ENCODE measurements at regions not wholly inside any gene's neighbourhood (a gene's known extent, or its start where the extent isn't known, plus 50 kb on each side); places are given as distances from the start of the nearest gene placed in this dataset.

- DNase-seq, result no peak
- H3K4me3 Mint-ChIP-seq, result no peak overlapping the region
- peaks cover 3% of the 10 kb centered on the region for H3K9me3 Mint-ChIP-seq
- H3K4me1 Mint-ChIP-seq, result no peaks in the 10 kb centered on the region
- no peaks in the 10 kb centered on the region for H3K36me3 Mint-ChIP-seq
- H3K27ac Mint-ChIP-seq, result no peak overlapping the region
- no peaks in the 10 kb centered on the region for H3K27me3 Mint-ChIP-seq
Measured at GRCh38 chr5:28927559-28928326, 1889.4 kb upstream of the CDH9 start.

- H3K9me3 Mint-ChIP-seq, result peaks cover 7% of the 10 kb centered on the region
- no peaks in the 10 kb centered on the region for H3K36me3 Mint-ChIP-seq
- H3K4me3 Mint-ChIP-seq, result no peak overlapping the region
- no peak overlapping the region for H3K27ac Mint-ChIP-seq
- DNase-seq, result no peak
- no peaks in the 10 kb centered on the region for H3K4me1 Mint-ChIP-seq
- no peaks in the 10 kb centered on the region for H3K27me3 Mint-ChIP-seq
Measured at GRCh38 chr5:28926422-28926821, 1888.0 kb upstream of the CDH9 start.

- Mint-ChIP-seq H3K4me1 (no peaks in the 10 kb centered on the region), H3K36me3 (no peaks in the 10 kb centered on the region), H3K9me3 (peaks cover 6% of the 10 kb centered on the region), H3K27ac (no peak overlapping the region), H3K27me3 (no peaks in the 10 kb centered on the region), H3K4me3 (no peak overlapping the region)
- DNase-seq, result no peak
Measured at GRCh38 chr5:28917631-28918030, 1879.2 kb upstream of the CDH9 start.

GRCh38 chr5:28914297-28914696 lies 1875.9 kb upstream of the CDH9 start:
- H3K27ac Mint-ChIP-seq, result no peak overlapping the region
- no peak overlapping the region for H3K4me3 Mint-ChIP-seq
- H3K4me1 Mint-ChIP-seq, result no peaks in the 10 kb centered on the region
- H3K9me3 Mint-ChIP-seq, result peaks cover 7% of the 10 kb centered on the region
- no peak for DNase-seq
- H3K27me3 Mint-ChIP-seq, result no peaks in the 10 kb centered on the region
- no peaks in the 10 kb centered on the region for H3K36me3 Mint-ChIP-seq

GRCh38 chr5:28903643-28904042 lies 1865.3 kb upstream of the CDH9 start:
- no peaks in the 10 kb centered on the region for H3K36me3 Mint-ChIP-seq
- H3K9me3 Mint-ChIP-seq, result peaks cover 11% of the 10 kb centered on the region
- H3K4me3 Mint-ChIP-seq, result no peak overlapping the region
- H3K4me1 Mint-ChIP-seq, result no peaks in the 10 kb centered on the region
- no peak overlapping the region for H3K27ac Mint-ChIP-seq
- no peaks in the 10 kb centered on the region for H3K27me3 Mint-ChIP-seq
- DNase-seq, result no peak

GRCh38 chr5:28896949-28897348 lies 1858.6 kb upstream of the CDH9 start:
- Mint-ChIP-seq H3K27me3 (no peaks in the 10 kb centered on the region), H3K4me3 (no peak overlapping the region), H3K9me3 (peaks cover 13% of the 10 kb centered on the region), H3K36me3 (no peaks in the 10 kb centered on the region), H3K4me1 (no peaks in the 10 kb centered on the region), H3K27ac (no peak overlapping the region)
- no peak for DNase-seq

- Mint-ChIP-seq H3K9me3 (peaks cover 18% of the 10 kb centered on the region), H3K27me3 (no peaks in the 10 kb centered on the region), H3K36me3 (no peaks in the 10 kb centered on the region), H3K27ac (no peak overlapping the region), H3K4me1 (no peaks in the 10 kb centered on the region), H3K4me3 (no peak overlapping the region)
- no peak for DNase-seq
Measured at GRCh38 chr5:28880936-28881335, 1842.5 kb upstream of the CDH9 start.

GRCh38 chr5:28877050-28877449 lies 1838.7 kb upstream of the CDH9 start:
- Mint-ChIP-seq H3K27ac (no peak overlapping the region), H3K36me3 (no peaks in the 10 kb centered on the region)

GRCh38 chr5:28864006-28864405 lies 1825.6 kb upstream of the CDH9 start:
- DNase-seq, result no peak
- H3K36me3 Mint-ChIP-seq, result no peaks in the 10 kb centered on the region
- no peaks in the 10 kb centered on the region for H3K4me1 Mint-ChIP-seq
- no peaks in the 10 kb centered on the region for H3K27me3 Mint-ChIP-seq
- H3K4me3 Mint-ChIP-seq, result no peak overlapping the region
- peaks cover 2% of the 10 kb centered on the region for H3K9me3 Mint-ChIP-seq
- no peak overlapping the region for H3K27ac Mint-ChIP-seq

More at GRCh38 chr5:28877050-28877449, 1838.7 kb upstream of the CDH9 start:
- Mint-ChIP-seq H3K9me3 (peaks cover 13% of the 10 kb centered on the region), H3K4me3 (no peak overlapping the region), H3K27me3 (no peaks in the 10 kb centered on the region), H3K4me1 (no peaks in the 10 kb centered on the region)
- DNase-seq, result no peak

- no peaks in the 10 kb centered on the region for H3K4me1 Mint-ChIP-seq
Measured at GRCh38 chr5:28862860-28863196, 1824.4 kb upstream of the CDH9 start.

GRCh38 chr5:28862137-28862859 lies 1823.9 kb upstream of the CDH9 start:
- no peaks in the 10 kb centered on the region for H3K36me3 Mint-ChIP-seq
- H3K4me3 Mint-ChIP-seq, result no peak overlapping the region
- no peaks in the 10 kb centered on the region for H3K4me1 Mint-ChIP-seq
- peaks cover 2% of the 10 kb centered on the region for H3K9me3 Mint-ChIP-seq
- no peak for DNase-seq
- no peak overlapping the region for H3K27ac Mint-ChIP-seq
- H3K27me3 Mint-ChIP-seq, result no peaks in the 10 kb centered on the region

More at GRCh38 chr5:28862860-28863196, 1824.4 kb upstream of the CDH9 start:
- Mint-ChIP-seq H3K36me3 (no peaks in the 10 kb centered on the region), H3K27me3 (no peaks in the 10 kb centered on the region), H3K9me3 (peaks cover 2% of the 10 kb centered on the region), H3K4me3 (no peak overlapping the region), H3K27ac (no peak overlapping the region)
- no peak for DNase-seq

GRCh38 chr5:28855626-28856025 lies 1817.2 kb upstream of the CDH9 start:
- Mint-ChIP-seq H3K36me3 (no peaks in the 10 kb centered on the region), H3K27me3 (no peaks in the 10 kb centered on the region), H3K4me3 (no peak overlapping the region), H3K9me3 (peaks cover 5% of the 10 kb centered on the region), H3K27ac (no peak overlapping the region), H3K4me1 (no peaks in the 10 kb centered on the region)
- no peak for DNase-seq

- no peaks in the 10 kb centered on the region for H3K27me3 Mint-ChIP-seq
- H3K9me3 Mint-ChIP-seq, result peaks cover 6% of the 10 kb centered on the region
- no peak overlapping the region for H3K4me3 Mint-ChIP-seq
- no peaks in the 10 kb centered on the region for H3K4me1 Mint-ChIP-seq
- no peak overlapping the region for H3K27ac Mint-ChIP-seq
- H3K36me3 Mint-ChIP-seq, result no peaks in the 10 kb centered on the region
- no peak for DNase-seq
Measured at GRCh38 chr5:28850320-28850921, 1812.0 kb upstream of the CDH9 start.

- no peak overlapping the region for H3K27ac Mint-ChIP-seq
- peaks cover 5% of the 10 kb centered on the region for H3K9me3 Mint-ChIP-seq
- DNase-seq, result no peak
- H3K36me3 Mint-ChIP-seq, result no peaks in the 10 kb centered on the region
- no peaks in the 10 kb centered on the region for H3K4me1 Mint-ChIP-seq
- no peaks in the 10 kb centered on the region for H3K27me3 Mint-ChIP-seq
- H3K4me3 Mint-ChIP-seq, result no peak overlapping the region
Measured at GRCh38 chr5:28831042-28831441, 1792.7 kb upstream of the CDH9 start.

- Mint-ChIP-seq H3K27me3 (no peaks in the 10 kb centered on the region), H3K4me3 (no peak overlapping the region), H3K27ac (no peak overlapping the region), H3K36me3 (no peaks in the 10 kb centered on the region), H3K9me3 (peaks cover 5% of the 10 kb centered on the region), H3K4me1 (no peaks in the 10 kb centered on the region)
- DNase-seq, result no peak
Measured at GRCh38 chr5:28823231-28823630, 1784.8 kb upstream of the CDH9 start.
